SK-N-SH (cell line): ENCODE measurements at regions not wholly inside any gene's neighbourhood (a gene's known extent, or its start where the extent isn't known, plus 50 kb on each side); places are given as distances from the start of the nearest gene placed in this dataset.

Source experiments
- CTCF ChIA-PET: fragments of 300-600, 350-600 bp; formaldehyde crosslinking; extraction: SDS; loops from one replicate; lab custom pipeline; 2021; lab: Yijun Ruan, JAX
- POLR2A ChIA-PET: fragments of 350-600 bp; sonication (Branson Sonifier 250); formaldehyde crosslinking; extraction: SDS; loops from one replicate; lab custom pipeline; 2020; ENCODE audit warnings: antibody characterized with exemption, inconsistent platforms; lab: Yijun Ruan, JAX
- DNase-seq: peaks from one replicate; pipeline ENCODE4 v3.0.0; 2012
- H2AFZ ChIP-seq: fragments of 200-600 bp; sonication (generic); 2 replicates; pipeline ENCODE4 v1.8.1; 2016; ENCODE audit warnings: antibody characterized with exemption, mild to moderate bottlenecking, low read depth
- H3F3A ChIP-seq: fragments of 200-600 bp; sonication (generic); replicated peaks from 2 replicates; pipeline ENCODE3; 2016; ENCODE audit warnings: antibody characterized with exemption, mild to moderate bottlenecking; ENCODE audit not compliant: insufficient read depth
- H3K27ac ChIP-seq, 2 experiments: fragments of 200-500 bp in 1 of 2; fragments of 200-600 bp in 1 of 2; sonication (Bioruptor generic) in 1 of 2; sonication (generic), shearing (Covaris generic) in 1 of 2; 2 replicates each; pipeline versions ENCODE4 v1.5.1 to v1.6.1; 2014 to 2016; ENCODE audit warnings: low read depth in 2 of 2, inconsistent platforms in 1 of 2, low read length in 1 of 2, mild to moderate bottlenecking in 1 of 2, mixed read lengths in 1 of 2
- H3K27me3 ChIP-seq: fragments of 200-600 bp; sonication (generic), shearing (Covaris generic); 2 replicates; pipeline ENCODE4 v1.6.1; 2016; ENCODE audit warnings: mixed run types; ENCODE audit not compliant: insufficient read depth
- H3K36me3 ChIP-seq, 2 experiments: fragments of 200-500 bp in 1 of 2; fragments of 200-600 bp in 1 of 2; sonication (Bioruptor generic) in 1 of 2; sonication (generic) in 1 of 2; replicated peaks in 1 of 2; 2 replicates each; pipeline versions ENCODE3 to v1.5.1; 2014 to 2016; ENCODE audit warnings: low read length in 1 of 2, mild to moderate bottlenecking in 1 of 2; ENCODE audit not compliant: insufficient read depth in 2 of 2, control insufficient read depth in 1 of 2
- H3K4me1 ChIP-seq, 2 experiments: fragments of 200-500 bp in 1 of 2; fragments of 200-600 bp in 1 of 2; sonication (Bioruptor generic) in 1 of 2; sonication (generic), shearing (Covaris generic) in 1 of 2; 2 replicates each; pipeline versions ENCODE4 v1.5.1 to v1.6.1; 2014 to 2016; ENCODE audit warnings: low read depth in 1 of 2, low read length in 1 of 2, mixed run types in 1 of 2; ENCODE audit not compliant: insufficient read depth in 2 of 2, control insufficient read depth in 1 of 2
- H3K4me2 ChIP-seq: fragments of 200-600 bp; sonication (generic), shearing (Covaris generic); 2 replicates; pipeline ENCODE4 v1.6.1; 2017; ENCODE audit warnings: mixed run types
- H3K4me3 ChIP-seq, 2 experiments: fragments of 200-500 bp in 1 of 2; fragments of 200-600 bp in 1 of 2; sonication (Bioruptor generic) in 1 of 2; sonication (generic), shearing (Covaris generic) in 1 of 2; 2 replicates each; pipeline versions ENCODE4 v1.5.1 to v1.8.1; 2014 to 2016; ENCODE audit warnings: low read depth in 2 of 2, inconsistent platforms in 1 of 2, low read length in 1 of 2, mild to moderate bottlenecking in 1 of 2, mixed read lengths in 1 of 2, moderate library complexity in 1 of 2
- H3K79me2 ChIP-seq: fragments of 200-600 bp; sonication (generic); 2 replicates; pipeline ENCODE4 v1.8.1; 2017; ENCODE audit warnings: mild to moderate bottlenecking; ENCODE audit not compliant: insufficient read depth
- H3K9ac ChIP-seq: fragments of 200-600 bp; sonication (generic); 2 replicates; pipeline ENCODE4 v1.6.1; 2017; ENCODE audit warnings: mixed run types
- H3K9me2 ChIP-seq: fragments of 200-600 bp; sonication (generic); 2 replicates; pipeline ENCODE4 v1.6.1; 2017; ENCODE audit warnings: mixed run types
- H3K9me3 ChIP-seq: fragments of 200-600 bp; sonication (generic); 2 replicates; pipeline ENCODE4 v1.6.1; 2017; ENCODE audit warnings: mixed run types, mild to moderate bottlenecking, moderate library complexity
- H4K20me1 ChIP-seq: fragments of 200-600 bp; sonication (generic); 2 replicates; pipeline ENCODE4 v1.6.1; 2017; ENCODE audit warnings: mild to moderate bottlenecking, mixed run types; ENCODE audit not compliant: insufficient read depth
- CHD2 ChIP-seq: fragments of 150-350 bp; IDR thresholded peaks from 2 replicates; pipeline ENCODE4 v1.6.1; 2018; ENCODE audit warnings: low read length; ENCODE audit not compliant: partially characterized antibody
- ELF1 ChIP-seq: IDR thresholded peaks from 2 replicates; pipeline ENCODE4 v1.4.0; 2012
- EP300 ChIP-seq, 2 experiments: IDR thresholded peaks; 2 replicates each; pipeline versions ENCODE4 v1.4.0 to v1.6.1; 2012; ENCODE audit warnings: borderline replicate concordance in 1 of 2, low read depth in 1 of 2, low read length in 1 of 2
- FOXJ3 ChIP-seq: sonication (generic); formaldehyde crosslinking; IDR thresholded peaks from 2 replicates; pipeline ENCODE4 v1.5.1; 2020; ENCODE audit warnings: mild to moderate bottlenecking, missing genetic modification reagents
- FOXM1 ChIP-seq: IDR thresholded peaks from 2 replicates; pipeline ENCODE4 v1.4.0; 2012; ENCODE audit warnings: low read depth, mild to moderate bottlenecking
- JUND ChIP-seq: IDR thresholded peaks from 2 replicates; pipeline ENCODE4 v1.4.0; 2012
- MAX ChIP-seq: IDR thresholded peaks from 2 replicates; pipeline ENCODE4 v1.4.0; 2012; ENCODE audit warnings: low read depth
- NRF1 ChIP-seq: IDR thresholded peaks from 2 replicates; pipeline ENCODE4 v1.6.1; 2012; ENCODE audit warnings: low read depth, mild to moderate bottlenecking, low read length
- RAD21 ChIP-seq: IDR thresholded peaks from 2 replicates; pipeline ENCODE4 v1.6.1; 2012; ENCODE audit warnings: mild to moderate bottlenecking, low read length
- RCOR1 ChIP-seq: fragments of 150-350 bp; IDR thresholded peaks from 2 replicates; pipeline ENCODE4 v1.6.1; 2017; ENCODE audit warnings: antibody characterized with exemption, low read length
- SIN3A ChIP-seq: IDR thresholded peaks from 2 replicates; pipeline ENCODE4 v1.6.1; 2012; ENCODE audit warnings: low read depth, mild to moderate bottlenecking, low read length, moderate library complexity, borderline replicate concordance
- TCF12 ChIP-seq: IDR thresholded peaks from 2 replicates; pipeline ENCODE4 v1.4.0; 2012
- ZBTB33 ChIP-seq: IDR thresholded peaks from 2 replicates; pipeline ENCODE4 v1.4.0; 2012; ENCODE audit warnings: low read depth, borderline replicate concordance
- WGBS: methylation state at CpG from one replicate; pipeline ENCODE4 v1.1.6; 2017; ENCODE audit warnings: low lambda C conversion rate; 5-methylcytosine and 5-hydroxymethylcytosine counted together
- TF ChIP-seq, protein P1 (sequence below): IDR thresholded peaks from 2 replicates; pipeline ENCODE4; 2012
- TF ChIP-seq, protein P2 (sequence below): IDR thresholded peaks from 2 replicates; pipeline ENCODE4 v1.4.0; 2012; ENCODE audit warnings: low read depth, borderline replicate concordance
- TF ChIP-seq, protein P3 (sequence below): fragments of 150-350 bp; IDR thresholded peaks from 2 replicates; pipeline ENCODE4 v1.6.1; 2017; ENCODE audit warnings: antibody characterized with exemption, low read length, low read depth, borderline replicate concordance

DNA sequence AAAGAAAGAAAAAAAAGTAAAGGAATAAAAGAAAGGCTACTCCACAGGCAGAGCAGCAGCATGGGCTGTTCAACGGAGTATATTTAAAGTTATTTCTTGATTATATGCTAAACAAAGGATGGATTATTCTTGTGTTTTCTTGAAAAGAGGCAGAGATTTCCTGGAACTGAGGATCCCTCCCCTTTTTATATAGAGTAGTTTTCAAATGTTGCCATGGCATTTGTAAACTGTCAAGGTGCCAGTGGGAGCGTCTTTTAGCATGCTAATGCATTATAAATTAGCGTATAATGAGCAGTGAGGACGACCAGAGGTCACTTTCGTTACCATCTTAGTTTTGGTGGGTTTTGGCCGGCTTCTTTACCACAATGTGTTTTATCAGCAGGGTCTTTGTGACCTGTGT is 383.0 kb downstream of the PCNX1 start:
- Histone ChIP-seq H3K27ac (peak overlapping the region in 1 of 2 experiments; percentile 74; a peak in 2 of 4 replicates), H3K4me2 (no peak overlapping the region), H3K4me1 (peaks cover 0 to 12% of the 10 kb centered on the region in 2 experiments; a peak in 1 of 4 replicates), H3K79me2 (no peaks in the 10 kb centered on the region), H3K27me3 (no peaks in the 10 kb centered on the region), H2AFZ (peak overlapping the region; percentile 82; the same call in 1 of the 2 replicates), H3F3A (peaks cover 20% of the 10 kb centered on the region), H4K20me1 (no peaks in the 10 kb centered on the region), H3K9me2 (no peaks in the 10 kb centered on the region), H3K9ac (no peak overlapping the region), H3K9me3 (no peaks in the 10 kb centered on the region), H3K36me3 (no peaks in the 10 kb centered on the region), H3K4me3 (no peak overlapping the region)
- no peak for TF ChIP-seq EP300 (IDR thresholded peaks at IDR 0.05; ENCODE audit: borderline replicate concordance in 1 of 2, low read depth in 1 of 2, low read length in 1 of 2)
- TF ChIP-seq, protein P1, sequence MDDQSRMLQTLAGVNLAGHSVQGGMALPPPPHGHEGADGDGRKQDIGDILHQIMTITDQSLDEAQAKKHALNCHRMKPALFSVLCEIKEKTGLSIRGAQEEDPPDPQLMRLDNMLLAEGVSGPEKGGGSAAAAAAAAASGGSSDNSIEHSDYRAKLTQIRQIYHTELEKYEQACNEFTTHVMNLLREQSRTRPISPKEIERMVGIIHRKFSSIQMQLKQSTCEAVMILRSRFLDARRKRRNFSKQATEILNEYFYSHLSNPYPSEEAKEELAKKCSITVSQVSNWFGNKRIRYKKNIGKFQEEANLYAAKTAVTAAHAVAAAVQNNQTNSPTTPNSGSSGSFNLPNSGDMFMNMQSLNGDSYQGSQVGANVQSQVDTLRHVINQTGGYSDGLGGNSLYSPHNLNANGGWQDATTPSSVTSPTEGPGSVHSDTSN = no peak
- TF ChIP-seq ELF1 = no peak
- no peak for TF ChIP-seq JUND
- TF ChIP-seq TCF12 = no peak
- TF ChIP-seq, protein P2, sequence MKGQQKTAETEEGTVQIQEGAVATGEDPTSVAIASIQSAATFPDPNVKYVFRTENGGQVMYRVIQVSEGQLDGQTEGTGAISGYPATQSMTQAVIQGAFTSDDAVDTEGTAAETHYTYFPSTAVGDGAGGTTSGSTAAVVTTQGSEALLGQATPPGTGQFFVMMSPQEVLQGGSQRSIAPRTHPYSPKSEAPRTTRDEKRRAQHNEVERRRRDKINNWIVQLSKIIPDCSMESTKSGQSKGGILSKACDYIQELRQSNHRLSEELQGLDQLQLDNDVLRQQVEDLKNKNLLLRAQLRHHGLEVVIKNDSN = no peak
- no peak for TF ChIP-seq CHD2
- no peak for TF ChIP-seq MAX
- TF ChIP-seq FOXM1 = no peak
- no peak for TF ChIP-seq RAD21
- no peak for TF ChIP-seq ZBTB33
- no peak for TF ChIP-seq SIN3A
- TF ChIP-seq FOXJ3 = no peak
- TF ChIP-seq, protein P3, sequence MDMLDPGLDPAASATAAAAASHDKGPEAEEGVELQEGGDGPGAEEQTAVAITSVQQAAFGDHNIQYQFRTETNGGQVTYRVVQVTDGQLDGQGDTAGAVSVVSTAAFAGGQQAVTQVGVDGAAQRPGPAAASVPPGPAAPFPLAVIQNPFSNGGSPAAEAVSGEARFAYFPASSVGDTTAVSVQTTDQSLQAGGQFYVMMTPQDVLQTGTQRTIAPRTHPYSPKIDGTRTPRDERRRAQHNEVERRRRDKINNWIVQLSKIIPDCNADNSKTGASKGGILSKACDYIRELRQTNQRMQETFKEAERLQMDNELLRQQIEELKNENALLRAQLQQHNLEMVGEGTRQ = no peak
- TF ChIP-seq RCOR1 = no peak
- TF ChIP-seq NRF1 = no peak
- WGBS = 92% methylated on average over 6 of the region's 6 CpGs
- POLR2A ChIA-PET = no interaction called here
- CTCF ChIA-PET = no interaction called here
- no peak for DNase-seq
